H9 (cell line): ENCODE measurements at regions not wholly inside any gene's neighbourhood (a gene's known extent, or its start where the extent isn't known, plus 50 kb on each side); places are given as distances from the start of the nearest gene placed in this dataset.

Experiments
- DNase-seq: peaks from one replicate; pipeline ENCODE4 v3.0.0-alpha.2; 2017
- H2AFZ ChIP-seq: one replicate; pipeline ENCODE4 v1.6.1; 2013; ENCODE audit warnings: mild to moderate bottlenecking, low read length, control low read depth, moderate library complexity
- H2AK5ac ChIP-seq: 2 replicates; pipeline ENCODE4 v1.6.1; 2013; ENCODE audit warnings: low read length, control low read depth, mixed read lengths; ENCODE audit not compliant: insufficient read length
- H2BK120ac ChIP-seq: one replicate; pipeline ENCODE4 v1.6.1; 2013; ENCODE audit warnings: low read depth, mild to moderate bottlenecking, low read length, control low read depth, inconsistent platforms; ENCODE audit not compliant: poor library complexity, severe bottlenecking
- H2BK12ac ChIP-seq: 2 replicates; pipeline ENCODE4 v1.6.1; 2013; ENCODE audit warnings: low read length, control low read depth, mixed read lengths, low read depth; ENCODE audit not compliant: insufficient read length
- H2BK15ac ChIP-seq: 2 replicates; pipeline ENCODE4 v1.6.1; 2013; ENCODE audit warnings: low read depth, low read length, control low read depth
- H2BK20ac ChIP-seq: one replicate; pipeline ENCODE4 v1.6.1; 2013; ENCODE audit warnings: low read depth, mild to moderate bottlenecking, low read length, control low read depth, inconsistent platforms; ENCODE audit not compliant: poor library complexity, severe bottlenecking
- H2BK5ac ChIP-seq: 2 replicates; pipeline ENCODE4 v1.6.1; 2013; ENCODE audit warnings: low read length, control low read depth, mixed read lengths; ENCODE audit not compliant: insufficient read length
- H3K14ac ChIP-seq: 2 replicates; pipeline ENCODE4 v1.6.1; 2013; ENCODE audit warnings: low read length, control low read depth; ENCODE audit not compliant: insufficient read depth
- H3K18ac ChIP-seq: 2 replicates; pipeline ENCODE4 v1.6.1; 2013; ENCODE audit warnings: low read depth, mild to moderate bottlenecking, mixed read lengths, low read length, control low read depth; ENCODE audit not compliant: insufficient read length
- H3K23ac ChIP-seq: 2 replicates; pipeline ENCODE4 v1.6.1; 2013; ENCODE audit warnings: low read length, control low read depth, mixed read lengths, low read depth; ENCODE audit not compliant: insufficient read length
- H3K23me2 ChIP-seq: 2 replicates; pipeline ENCODE4 v1.6.1; 2013; ENCODE audit warnings: low read depth, mild to moderate bottlenecking, mixed read lengths, low read length, control low read depth; ENCODE audit not compliant: insufficient read length, poor library complexity, severe bottlenecking
- H3K27ac ChIP-seq: 2 replicates; pipeline ENCODE4 v1.5.1; 2013; ENCODE audit warnings: low read length, control low read depth, mixed read lengths, low read depth; ENCODE audit not compliant: insufficient read length
- H3K27me3 ChIP-seq: 2 replicates; pipeline ENCODE4 v1.6.1; 2013; ENCODE audit warnings: low read length, control low read depth, inconsistent platforms; ENCODE audit not compliant: insufficient read depth
- H3K4ac ChIP-seq: 2 replicates; pipeline ENCODE4 v1.6.1; 2013; ENCODE audit warnings: low read depth, mild to moderate bottlenecking, control low read depth, inconsistent platforms, low read length, moderate library complexity
- H3K4me1 ChIP-seq: 2 replicates; pipeline ENCODE4 v1.6.1; 2013; ENCODE audit warnings: low read length, control low read depth, inconsistent platforms; ENCODE audit not compliant: insufficient read depth
- H3K4me2 ChIP-seq: 2 replicates; pipeline ENCODE4 v1.6.1; 2013; ENCODE audit warnings: low read length, control low read depth, mixed read lengths; ENCODE audit not compliant: insufficient read length, insufficient read depth
- H3K56ac ChIP-seq: 2 replicates; pipeline ENCODE4 v1.6.1; 2013; ENCODE audit warnings: low read depth, mild to moderate bottlenecking, mixed read lengths, low read length, control low read depth; ENCODE audit not compliant: insufficient read length
- H3K79me1 ChIP-seq: 2 replicates; pipeline ENCODE4 v1.6.1; 2013; ENCODE audit warnings: low read depth, mild to moderate bottlenecking, moderate library complexity, low read length, control low read depth, inconsistent platforms; ENCODE audit not compliant: insufficient read depth, poor library complexity, severe bottlenecking
- H3K79me2 ChIP-seq: 2 replicates; pipeline ENCODE4 v1.6.1; 2013; ENCODE audit warnings: low read length, control low read depth, inconsistent platforms; ENCODE audit not compliant: insufficient read depth
- H3K9ac ChIP-seq: 2 replicates; pipeline ENCODE4 v1.6.1; 2013; ENCODE audit warnings: low read length, control low read depth, mixed read lengths; ENCODE audit not compliant: insufficient read length; ENCODE audit errors: extremely low read depth
- H3K9me3 ChIP-seq: one replicate; pipeline ENCODE4 v1.6.1; 2013; ENCODE audit warnings: low read depth, low read length, inconsistent platforms; ENCODE audit not compliant: control insufficient read depth
- H3T11ph ChIP-seq: one replicate; pipeline ENCODE4 v1.6.1; 2013; ENCODE audit warnings: mild to moderate bottlenecking, low read length, control low read depth, inconsistent platforms
- H4K20me1 ChIP-seq: one replicate; pipeline ENCODE4 v1.6.1; 2013; ENCODE audit not compliant: control insufficient read depth, insufficient read length, insufficient read depth
- H4K5ac ChIP-seq: 2 replicates; pipeline ENCODE4 v1.6.1; 2013; ENCODE audit warnings: low read depth, mild to moderate bottlenecking, mixed read lengths, low read length, control low read depth; ENCODE audit not compliant: insufficient read length
- H4K8ac ChIP-seq: replicated peaks from 2 replicates; pipeline ENCODE4 v1.6.1; 2013; ENCODE audit warnings: low read length, control low read depth, mixed read lengths, low read depth; ENCODE audit not compliant: insufficient read length
- H4K91ac ChIP-seq: 2 replicates; pipeline ENCODE4 v1.6.1; 2013; ENCODE audit warnings: low read depth, mild to moderate bottlenecking, moderate library complexity, mixed read lengths, low read length, control low read depth; ENCODE audit not compliant: insufficient read length
- H3K27ac Mint-ChIP-seq, 3 experiments: 2 replicates in 2 of 3; 3 replicates in 1 of 3; pipeline ENCODE4 v1.8.0; 2020 to 2021; ENCODE audit warnings: mixed read lengths in 3 of 3, mild to moderate bottlenecking in 1 of 3, moderate library complexity in 1 of 3
- H3K27me3 Mint-ChIP-seq: 2 replicates; pipeline ENCODE4 v1.8.0; 2021; ENCODE audit warnings: low read depth, mild to moderate bottlenecking, moderate library complexity, mixed read lengths
- H3K36me3 Mint-ChIP-seq, 3 experiments: 2 replicates in 2 of 3; 3 replicates in 1 of 3; pipeline ENCODE4 v1.8.0; 2020 to 2021; ENCODE audit warnings: low read depth in 3 of 3, mixed read lengths in 3 of 3; ENCODE audit not compliant: insufficient read depth in 1 of 3
- H3K4me1 Mint-ChIP-seq, 2 experiments: 2 replicates each; pipeline ENCODE4 v1.8.0; 2020; ENCODE audit warnings: mixed read lengths in 2 of 2
- H3K4me3 Mint-ChIP-seq, 2 experiments: 2 replicates in 1 of 2; 3 replicates in 1 of 2; pipeline ENCODE4 v1.8.0; 2020 to 2021; ENCODE audit warnings: mild to moderate bottlenecking in 2 of 2, mixed read lengths in 2 of 2, moderate library complexity in 1 of 2
- H3K9me3 Mint-ChIP-seq, 2 experiments: 2 replicates in 1 of 2; 3 replicates in 1 of 2; pipeline ENCODE4 v1.8.0; 2020; ENCODE audit warnings: mild to moderate bottlenecking in 2 of 2, mixed read lengths in 2 of 2, moderate library complexity in 1 of 2
- CTCF ChIP-seq: fragments of 200-600 bp; sonication (generic); conservative IDR thresholded peaks from 3 replicates; pipeline ENCODE4 v1.8.0; 2021; ENCODE audit warnings: antibody characterized with exemption, mild to moderate bottlenecking
- WGBS: extraction: QIAGEN DNeasy Blood & Tissue Kit; methylation state at CpG from one replicate; pipeline ENCODE4 v1.1.7; 2013; ENCODE audit warnings: missing lambda C conversion rate, low lambda C conversion rate, mixed read lengths; ENCODE audit not compliant: insufficient read length; ENCODE audit errors: extremely low coverage; 5-methylcytosine and 5-hydroxymethylcytosine counted together

- Mint-ChIP-seq H3K4me1 (peaks cover 12 to 15% of the 10 kb centered on the region in 2 experiments; a peak in 2 of 4 replicates), H3K4me3 (no peak overlapping the region), H3K36me3 (peaks cover 0 to 6% (median 0%) of the 10 kb centered on the region in 3 experiments; a peak in 2 of 7 replicates), H3K9me3 (peaks cover 0 to 3% of the 10 kb centered on the region in 2 experiments; a peak in 2 of 5 replicates), H3K27ac (no peak overlapping the region), H3K27me3 (no peaks in the 10 kb centered on the region)
- H3K23ac ChIP-seq: no peak overlapping the region
- no peak overlapping the region for H4K5ac ChIP-seq
- no peak overlapping the region for H3K4ac ChIP-seq
- no peak overlapping the region for H2AK5ac ChIP-seq
- no peak overlapping the region for H3K56ac ChIP-seq
- H2BK5ac ChIP-seq: no peak overlapping the region
- H2AFZ ChIP-seq: no peak overlapping the region
- no peak overlapping the region for H4K91ac ChIP-seq
- no peak overlapping the region for H4K8ac ChIP-seq
- no peak overlapping the region for H3K9ac ChIP-seq
- H2BK12ac ChIP-seq: no peak overlapping the region
- no peaks in the 10 kb centered on the region for H4K20me1 ChIP-seq
- no peak for DNase-seq
- H3K4me2 ChIP-seq: no peak overlapping the region
- H2BK120ac ChIP-seq: no peak overlapping the region
- H3K27me3 ChIP-seq: no peaks in the 10 kb centered on the region
- H3K18ac ChIP-seq: no peak overlapping the region
- no peak overlapping the region for H2BK15ac ChIP-seq
- no peaks in the 10 kb centered on the region for H3K9me3 ChIP-seq
- H3K79me1 ChIP-seq: no peaks in the 10 kb centered on the region
- H3K27ac ChIP-seq: no peak overlapping the region
- no peaks in the 10 kb centered on the region; the same call in none of the 2 replicates for H3K4me1 ChIP-seq
- no peak for TF ChIP-seq CTCF
- no CpG with 5 or more reads among the region's 2 CpGs for WGBS
- no peak overlapping the region for H3K14ac ChIP-seq
- H3T11ph ChIP-seq: no peak overlapping the region
- H2BK20ac ChIP-seq: no peak overlapping the region
- no peaks in the 10 kb centered on the region for H3K79me2 ChIP-seq
- H3K23me2 ChIP-seq: no peaks in the 10 kb centered on the region
Observed at GRCh38 chr13:56015919-56016318, 1124.8 kb upstream of the PRR20A start.
